Fibroblast of peridontal ligament (primary cell): ENCODE measurements at regions not wholly inside any gene's neighbourhood (a gene's known extent, or its start where the extent isn't known, plus 50 kb on each side); places are given as distances from the start of the nearest gene placed in this dataset.
"Not testable (repeated sequence)": the region's sequence is repeated elsewhere in the genome, so short reads cannot be mapped to it uniquely, and the experiment has no call there.

Experiments used
- DNase-seq: peaks from one replicate; pipeline ENCODE4 v3.0.0-alpha.2; 2010; ENCODE audit errors: extremely low read depth

DNA sequence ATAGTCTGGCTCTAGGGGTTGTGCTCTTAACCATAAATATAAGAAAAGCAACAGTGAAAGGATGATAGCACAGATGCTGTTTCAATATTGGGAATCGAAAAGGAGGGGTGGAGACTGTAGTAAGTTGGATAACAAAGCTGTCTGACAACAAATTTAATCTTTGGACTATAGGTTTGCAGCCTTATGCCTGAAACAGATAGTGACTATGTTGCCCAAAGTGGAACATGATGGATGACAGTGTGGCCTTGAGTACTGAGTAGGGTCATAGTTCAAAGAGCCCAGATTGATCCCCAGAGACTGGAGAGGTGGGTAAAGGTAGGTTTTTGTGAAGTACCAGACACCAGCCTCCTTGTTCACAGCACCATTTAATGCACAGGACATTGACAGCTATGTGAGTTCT, 144.0 kb upstream of the PALMD start:
- no peak for DNase-seq

DNA sequence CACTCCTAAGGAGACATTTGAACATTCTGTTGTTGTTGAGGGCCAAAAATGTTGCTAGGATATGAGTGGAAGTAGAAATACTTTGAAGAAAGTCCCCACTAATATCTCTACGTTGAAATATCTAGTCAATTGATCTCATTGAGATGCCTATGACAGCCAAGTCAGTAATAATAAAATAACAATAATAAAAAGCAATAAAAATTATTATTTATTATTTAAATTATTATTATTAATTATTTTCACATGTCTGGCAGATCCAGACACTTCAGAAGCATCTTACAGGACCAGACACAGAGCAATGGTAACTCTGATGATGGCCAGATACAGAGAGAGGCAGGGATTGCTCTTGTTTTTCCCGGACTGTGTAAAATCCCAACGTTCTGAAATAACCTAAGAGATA, 143.5 kb upstream of the PALMD start:
- DNase-seq, result no peak

DNA sequence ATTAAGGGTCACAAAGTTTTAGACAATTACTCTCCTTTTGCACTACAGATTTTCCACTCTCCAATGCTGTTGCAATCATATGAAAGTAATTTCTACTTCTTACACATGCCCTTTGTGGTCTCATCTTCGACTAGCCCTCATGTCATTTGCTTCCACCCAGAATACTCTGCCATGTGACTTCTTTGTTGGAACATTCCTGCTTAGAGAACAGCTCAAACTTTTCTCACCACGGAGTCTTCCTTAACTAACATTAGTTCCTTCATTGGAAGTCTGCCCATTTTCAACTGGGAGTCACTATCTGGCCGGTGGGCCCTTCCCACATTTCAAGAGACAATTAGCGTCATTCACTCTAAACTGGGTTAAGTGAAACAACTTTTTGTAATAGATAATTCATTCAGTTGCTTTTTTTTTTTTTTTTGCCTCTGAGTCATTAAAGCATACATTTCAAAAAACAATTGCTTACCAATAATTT, 142.6 kb upstream of the PALMD start:
- peak; percentile 50 for DNase-seq

DNA sequence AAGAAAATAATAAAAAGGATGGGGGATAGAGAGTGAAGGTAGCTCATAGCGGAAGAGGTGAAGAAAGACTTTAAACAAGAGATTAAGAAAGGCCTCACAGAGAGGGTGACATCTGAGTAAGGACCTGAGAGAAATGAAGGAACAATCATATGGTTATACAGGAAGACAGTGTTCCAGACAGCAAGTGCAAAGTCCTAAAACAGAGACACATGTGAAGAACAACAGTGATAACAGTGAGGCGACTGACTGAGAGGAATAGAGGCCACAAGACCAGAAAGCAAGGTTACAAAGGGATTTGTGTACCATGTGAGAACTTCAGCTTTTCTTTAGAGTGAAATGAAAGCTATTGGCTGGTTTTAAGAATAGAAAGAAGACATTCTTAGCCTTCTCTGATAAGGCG, 141.6 kb upstream of the PALMD start:
- DNase-seq, result no peak

DNA sequence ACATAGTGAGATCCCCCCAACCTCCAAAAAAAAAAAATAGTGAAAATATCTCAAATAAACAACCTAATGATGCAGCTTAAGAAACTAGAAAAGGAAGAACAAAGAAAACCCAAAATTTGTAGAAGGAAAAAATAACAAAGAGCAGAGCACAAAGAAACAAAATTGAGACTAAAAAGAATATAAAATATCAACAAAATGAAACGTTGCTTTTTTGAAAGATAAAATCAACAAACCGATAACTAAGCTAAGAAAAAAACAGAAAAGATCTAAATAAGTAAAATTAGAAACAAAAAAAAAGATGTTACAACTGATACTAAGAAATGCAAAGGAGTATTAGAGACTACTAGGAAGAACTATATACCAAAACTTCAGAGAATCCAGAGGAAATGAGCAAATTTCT, 139.3 kb upstream of the PALMD start:
- no peak for DNase-seq

DNA sequence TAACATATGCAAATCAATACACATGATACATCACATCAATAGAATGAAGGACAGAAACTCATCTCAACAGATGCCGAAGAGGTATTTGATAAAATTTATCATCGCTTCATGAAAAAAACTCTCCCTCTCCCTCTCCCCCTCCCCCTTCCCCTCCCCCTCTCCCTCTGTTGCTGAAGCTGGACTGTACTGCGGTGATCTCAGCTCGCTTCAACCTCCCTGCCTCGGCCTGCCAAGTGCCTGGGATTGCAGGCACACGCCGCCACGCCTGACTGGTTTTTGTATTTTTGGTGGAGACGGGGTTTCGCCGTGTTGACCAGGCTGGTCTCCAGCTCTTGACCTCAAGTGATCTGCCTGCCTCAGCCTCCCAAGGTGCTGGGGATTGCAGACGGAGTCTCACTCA, 138.5 kb upstream of the PALMD start:
- not testable (repeated sequence) for DNase-seq

DNA sequence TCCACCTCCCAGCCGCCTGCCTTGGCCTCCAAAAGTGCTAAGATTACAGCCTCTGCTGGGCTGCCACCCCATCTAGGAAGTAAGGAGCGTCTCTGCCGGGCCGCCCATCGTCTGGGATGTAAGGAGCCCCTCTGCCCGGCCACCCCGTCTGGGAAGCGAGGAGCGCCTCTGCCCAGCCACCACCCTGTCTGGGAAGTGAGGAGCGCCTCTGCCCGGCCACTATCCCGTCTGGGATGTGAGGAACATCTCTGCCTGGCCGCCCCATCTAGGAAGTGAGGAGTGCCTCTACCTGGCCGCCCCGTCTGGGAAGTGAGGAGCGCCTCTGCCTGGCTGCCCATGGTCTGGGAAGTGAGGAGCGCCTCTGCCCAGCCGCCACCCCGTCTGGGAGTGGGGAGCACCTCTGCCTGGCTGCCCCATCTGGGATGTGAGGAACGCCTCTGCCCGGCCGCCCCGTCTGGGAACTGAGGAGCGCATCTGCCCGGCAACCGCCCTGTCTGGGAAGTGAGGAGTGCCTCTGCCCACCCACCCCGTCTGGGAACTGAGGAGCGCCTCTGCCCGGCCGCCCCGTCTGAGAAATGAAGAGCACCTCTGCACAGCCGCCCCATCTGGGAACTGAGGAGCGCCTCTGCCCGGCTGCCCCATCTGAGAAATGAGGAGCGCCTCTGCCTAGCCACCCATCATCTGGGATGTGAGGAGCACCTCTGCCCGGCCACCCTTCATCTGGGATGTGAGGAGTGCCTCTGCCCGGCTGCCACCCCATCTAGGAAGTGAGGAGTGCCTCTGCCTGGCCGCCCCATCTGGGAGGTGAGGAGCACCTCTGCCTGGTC, 137.8 kb upstream of the PALMD start:
- no peak for DNase-seq

DNA sequence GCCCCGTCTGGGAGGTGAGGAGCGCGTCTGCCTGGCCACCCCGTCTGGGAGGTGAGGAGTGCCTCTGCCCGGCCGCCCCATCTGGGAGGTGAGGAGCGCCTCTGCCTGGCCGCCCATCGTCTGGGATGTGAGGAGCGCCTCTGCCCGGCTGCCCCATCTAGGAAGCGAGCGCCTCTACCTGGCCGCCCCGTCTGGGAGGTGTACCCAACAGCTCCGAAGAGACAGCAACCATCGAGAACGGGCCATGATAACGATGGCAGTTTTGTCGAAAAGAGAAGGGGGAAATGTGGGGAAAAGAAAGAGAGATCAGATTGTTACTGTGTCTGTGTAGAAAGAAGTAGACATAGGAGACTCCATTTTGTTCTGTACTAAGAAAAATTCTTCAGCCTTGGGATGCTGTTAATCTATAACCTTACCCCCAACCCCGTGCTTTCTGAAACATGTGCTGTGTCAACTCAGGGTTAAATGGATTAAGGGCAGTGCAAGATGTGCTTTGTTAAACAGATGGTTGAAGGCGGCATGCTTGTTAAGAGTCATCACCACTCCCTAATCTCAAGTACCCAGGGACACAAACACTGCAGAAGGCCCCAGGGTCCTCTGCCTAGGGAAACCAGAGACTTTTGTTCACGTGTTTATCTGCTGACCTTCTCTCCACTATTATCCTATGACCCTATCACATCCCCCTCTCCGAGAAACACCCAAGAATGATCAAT, 137.0 kb upstream of the PALMD start:
- DNase-seq, result not testable (repeated sequence)

DNA sequence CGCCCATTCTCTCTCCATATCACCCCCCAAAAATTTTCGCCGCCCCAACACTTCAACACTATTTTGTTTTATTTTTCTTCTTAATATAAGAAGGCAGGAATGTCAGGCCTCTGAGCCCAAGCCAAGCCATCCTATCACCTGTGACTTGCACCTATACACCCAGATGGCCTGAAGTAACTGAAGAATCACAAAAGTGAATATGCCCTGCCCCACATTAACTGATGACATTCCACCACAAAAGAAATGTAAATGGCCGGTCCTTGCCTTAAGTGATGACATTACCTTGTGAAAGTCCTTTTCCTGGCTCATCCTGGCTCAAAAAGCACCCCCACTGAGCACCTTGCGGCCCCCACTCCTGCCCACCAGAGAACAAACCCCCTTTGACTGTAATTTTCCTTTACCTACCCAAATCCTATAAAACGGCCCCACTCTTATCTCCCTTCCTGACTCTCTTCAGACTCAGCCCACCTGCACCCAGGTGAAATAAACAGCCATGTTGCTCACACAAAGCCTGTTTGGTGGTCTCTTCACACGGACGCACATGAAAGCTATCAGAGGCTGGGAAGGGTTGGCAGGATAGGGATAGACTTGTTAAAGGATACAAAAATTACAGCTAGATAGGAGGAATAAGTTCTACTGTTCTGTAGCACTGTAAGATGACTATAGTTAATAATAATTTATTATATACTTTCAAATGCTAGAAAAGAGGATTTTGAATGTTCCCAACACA, 130.9 kb upstream of the PALMD start:
- not testable (repeated sequence) for DNase-seq

DNA sequence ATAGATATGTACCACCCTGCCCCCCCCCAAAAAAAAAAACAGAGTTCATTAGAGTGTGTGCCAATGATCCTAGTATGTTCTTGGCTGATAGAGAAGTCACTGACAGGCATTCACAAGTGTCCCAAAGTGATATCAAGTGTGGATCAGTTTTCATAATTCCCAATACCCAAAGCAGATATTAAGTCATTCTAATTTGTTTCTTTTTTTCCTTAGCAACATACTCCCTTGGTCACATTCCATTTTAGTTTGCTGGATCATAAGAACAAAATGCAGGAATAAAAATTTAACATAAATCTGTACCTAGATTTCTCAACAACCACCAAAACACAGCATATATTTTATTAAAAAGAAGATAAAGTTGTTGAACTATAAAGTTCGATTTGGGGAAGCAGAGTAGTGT, 129.8 kb upstream of the PALMD start:
- no peak for DNase-seq

DNA sequence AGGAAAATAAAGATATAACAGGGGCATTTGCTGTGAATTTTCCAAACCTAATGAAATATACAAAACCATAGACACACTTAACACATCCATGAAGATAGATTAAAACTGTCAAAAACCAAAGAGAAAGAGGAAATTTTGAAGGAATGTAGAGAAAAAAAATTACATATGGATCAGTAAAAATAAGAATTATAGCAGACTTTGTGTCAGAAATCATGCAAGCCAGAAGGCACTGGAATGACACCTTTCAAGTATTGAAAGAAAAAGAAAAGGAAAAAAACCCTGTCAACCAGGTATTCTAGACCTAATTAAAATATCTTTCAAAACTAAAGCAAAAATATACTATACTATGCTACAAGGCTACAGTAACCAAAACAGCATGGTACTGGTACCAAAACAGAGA, 125.8 kb upstream of the PALMD start:
- DNase-seq, result no peak

DNA sequence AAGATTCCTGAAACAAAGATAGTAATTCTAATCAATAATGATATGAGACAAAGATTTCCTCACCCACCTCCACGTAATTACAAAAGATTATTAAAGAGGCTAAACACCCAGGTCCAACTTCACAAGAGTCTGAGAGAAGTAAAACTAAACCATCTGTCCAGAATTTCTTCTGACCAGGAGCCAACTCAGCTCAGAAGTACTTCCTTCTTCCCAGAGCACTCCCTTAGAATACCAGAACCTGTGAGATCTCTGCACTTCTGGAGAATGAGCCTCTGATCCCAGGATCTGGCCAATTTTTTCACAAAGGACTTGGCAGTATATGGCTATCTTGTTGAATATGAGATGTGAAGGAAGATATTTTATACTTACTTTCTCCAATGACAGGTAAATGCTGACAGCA, 120.6 kb upstream of the PALMD start:
- peak; percentile 34 for DNase-seq

DNA sequence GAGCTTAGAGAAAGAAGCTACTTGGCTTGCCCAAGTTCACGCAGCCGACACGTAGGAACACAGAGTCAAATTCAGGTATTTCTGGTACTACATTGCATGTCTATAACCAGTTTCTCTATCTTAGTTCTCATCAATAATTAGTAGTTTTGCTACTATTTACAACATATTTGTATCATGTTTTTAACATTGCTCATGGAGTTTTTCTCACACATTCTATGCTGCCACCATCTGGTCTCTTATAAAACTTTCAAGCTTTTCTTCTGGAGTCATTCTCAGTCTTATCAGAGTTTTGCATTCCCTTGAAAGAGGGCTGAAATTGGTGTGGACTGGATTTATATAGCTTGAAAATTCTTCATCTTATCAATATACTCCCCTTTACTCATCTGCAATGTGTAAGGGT, 118.8 kb upstream of the PALMD start:
- peak; percentile 53 for DNase-seq

DNA sequence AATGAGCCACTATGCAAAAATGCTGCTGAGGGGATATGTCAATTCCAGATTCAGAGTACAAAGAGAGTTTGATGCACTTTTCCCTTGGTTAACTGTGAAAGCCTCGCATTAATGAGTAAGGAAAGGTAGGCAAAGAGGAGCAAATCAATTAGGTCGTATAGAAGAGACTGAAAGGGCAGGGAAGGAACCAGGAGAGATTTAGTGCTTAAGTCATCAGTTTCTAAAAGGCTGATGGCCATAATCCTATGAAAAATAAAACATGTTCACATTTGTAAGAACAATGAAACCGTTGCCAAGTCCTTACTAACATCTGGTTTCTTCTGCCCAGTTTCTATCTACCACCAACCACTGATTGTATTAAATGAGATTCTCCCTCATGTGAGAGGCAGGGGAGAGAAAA, 118.4 kb upstream of the PALMD start:
- no peak for DNase-seq

DNA sequence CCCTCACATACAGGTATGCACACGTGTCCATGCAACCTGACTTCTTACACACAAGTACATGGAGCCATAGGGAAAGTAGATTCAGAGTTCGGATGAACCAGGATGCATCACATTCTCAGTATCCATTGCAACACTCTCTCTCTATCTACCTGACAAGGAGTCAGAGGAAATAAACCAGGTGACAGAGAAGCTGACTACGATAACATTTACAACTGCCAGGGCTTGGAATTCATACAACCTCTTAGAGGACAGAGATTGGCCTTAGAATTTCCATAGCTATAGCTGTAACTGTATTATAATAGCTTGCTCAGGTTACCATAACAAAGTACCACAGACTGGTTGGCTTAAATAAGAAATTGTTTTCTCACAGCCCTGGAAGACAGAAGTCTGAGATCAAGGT, 116.9 kb upstream of the PALMD start:
- no peak for DNase-seq

DNA sequence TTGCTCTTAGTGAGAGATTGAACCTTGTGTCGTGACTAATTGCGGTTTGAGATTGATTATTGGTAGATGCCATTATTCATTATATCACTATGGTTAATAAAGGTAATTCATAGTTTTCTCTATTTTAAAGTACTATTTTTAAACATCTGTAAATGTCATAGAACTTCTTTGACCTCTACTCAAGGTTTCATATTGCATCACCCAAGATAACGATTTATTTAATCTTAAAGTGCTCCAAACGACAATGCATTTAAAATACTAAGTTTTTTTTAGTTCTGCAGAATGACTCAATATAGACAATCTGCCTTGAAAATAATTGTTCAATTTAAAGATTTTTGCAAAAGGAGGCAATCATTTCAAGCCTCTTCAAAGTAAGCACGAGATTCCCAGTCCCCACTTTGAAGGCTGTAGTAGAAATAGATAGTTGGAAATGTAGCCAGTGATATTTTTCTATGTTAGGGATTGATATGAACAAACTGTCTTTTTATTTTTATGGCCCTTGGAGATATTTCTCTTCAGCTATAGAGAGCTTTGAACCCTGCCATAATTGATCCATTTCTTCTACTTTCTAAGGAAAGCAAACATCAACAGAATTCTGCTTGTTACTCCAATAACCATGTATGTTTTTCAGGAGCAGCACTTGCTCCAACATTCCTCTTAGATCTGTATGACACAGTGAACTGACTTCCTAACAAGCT, 114.2 kb upstream of the PALMD start:
- no peak for DNase-seq

DNA sequence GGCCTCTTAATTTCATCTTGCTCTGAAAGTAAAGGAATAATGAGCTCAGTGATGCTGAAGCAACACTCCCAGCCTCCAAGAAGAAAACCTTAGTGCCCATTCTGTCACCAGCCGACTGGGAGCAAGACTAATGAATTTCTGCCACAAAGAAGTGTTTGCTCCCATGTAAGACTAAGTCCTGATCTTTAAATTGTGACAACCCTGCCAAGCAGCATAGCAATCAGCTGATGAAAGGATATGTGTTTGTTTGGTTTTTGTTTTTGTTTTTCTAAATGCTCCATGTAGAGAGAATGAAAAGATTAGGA, 113.7 kb upstream of the PALMD start:
- no peak for DNase-seq

DNA sequence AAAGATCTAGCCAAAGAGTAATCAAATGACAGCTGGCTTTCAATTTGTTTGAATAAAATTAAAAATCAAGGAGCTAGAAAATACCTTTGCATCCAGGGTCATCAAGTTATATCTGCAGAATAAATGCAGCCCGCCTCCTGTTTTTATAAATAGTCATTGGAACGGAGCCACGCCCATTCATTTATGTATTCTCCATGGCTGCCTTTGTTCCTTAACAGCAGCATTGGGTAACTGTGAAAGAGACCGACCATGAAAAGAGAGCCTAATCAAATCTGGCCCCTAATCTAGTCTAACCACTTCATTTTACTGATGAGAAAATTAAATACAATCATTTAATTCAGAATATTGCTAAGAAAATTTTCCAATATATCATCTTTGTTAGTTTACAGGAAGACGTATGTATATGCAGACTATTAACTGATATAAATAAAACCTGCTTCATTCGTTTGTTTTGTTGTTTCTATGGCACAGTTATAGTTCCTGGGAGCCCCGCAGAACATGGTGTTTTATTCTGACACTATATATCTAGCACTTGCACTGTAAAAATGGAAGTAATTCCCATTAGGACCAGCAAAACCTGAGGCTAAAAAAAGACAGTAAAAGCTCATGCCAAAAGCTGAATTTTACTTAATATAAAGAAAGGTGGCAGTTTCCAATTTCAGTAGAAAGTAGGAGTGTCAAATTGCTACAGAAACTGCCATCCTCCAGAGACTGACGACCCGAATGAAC, 111.8 kb upstream of the PALMD start:
- DNase-seq, result no peak

DNA sequence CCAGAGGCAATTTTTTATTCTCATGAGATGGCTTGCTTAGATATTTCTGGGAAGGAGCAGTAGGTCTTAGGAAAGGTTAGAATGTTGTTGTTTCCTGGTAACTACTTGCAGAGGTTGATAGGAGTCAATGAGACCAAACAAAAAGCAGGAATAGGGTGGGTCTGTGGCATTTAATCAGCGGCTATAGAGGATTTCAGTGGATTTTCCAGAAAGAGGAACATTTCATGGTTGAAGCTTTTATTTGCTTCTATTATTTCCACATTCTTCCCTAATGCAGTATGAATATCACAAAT, 111.3 kb upstream of the PALMD start:
- no peak for DNase-seq

DNA sequence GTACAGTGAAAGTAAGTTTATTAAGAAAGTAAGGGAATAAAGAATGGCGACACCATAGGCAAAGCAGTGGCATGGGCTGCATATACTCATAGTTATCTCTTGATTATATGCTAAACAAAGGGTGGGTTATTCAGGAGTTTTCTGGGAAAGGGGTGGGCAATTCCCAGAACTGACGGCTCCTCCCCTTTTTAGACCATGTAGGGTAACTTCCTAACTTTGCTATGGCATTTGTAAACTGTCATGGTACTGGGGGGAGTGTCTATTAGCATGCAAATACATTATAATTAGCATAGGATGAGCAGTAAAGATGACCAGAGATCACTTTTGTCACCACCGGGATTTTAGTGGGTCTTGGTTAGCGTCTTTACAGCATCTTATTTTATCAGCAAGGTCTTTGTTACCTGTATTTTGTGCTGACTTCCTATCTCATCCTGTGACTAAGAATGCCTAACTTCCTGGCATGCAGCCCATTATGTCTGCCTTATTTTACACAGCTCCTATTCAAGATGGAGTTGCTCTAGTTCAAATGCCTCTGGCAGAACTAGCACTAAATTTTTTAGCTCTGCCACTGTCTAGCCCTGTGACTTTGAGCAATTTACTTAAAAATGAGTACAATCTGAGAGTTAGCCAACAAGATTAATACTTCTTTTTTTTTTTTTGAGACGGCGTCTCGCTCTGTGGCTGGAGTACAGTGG, 110.3 kb upstream of the PALMD start:
- DNase-seq, result no peak
